Skeletal muscle satellite cell (primary cell): ENCODE measurements at regions not wholly inside any gene's neighbourhood (a gene's known extent, or its start where the extent isn't known, plus 50 kb on each side); places are given as distances from the start of the nearest gene placed in this dataset.
"Not testable (repeated sequence)": the region's sequence is repeated elsewhere in the genome, so short reads cannot be mapped to it uniquely, and the experiment has no call there.

Experiments used
- H3K27me3 ChIP-seq: 2 replicates; pipeline ENCODE4 v1.7.0; 2013; ENCODE audit warnings: low read length; ENCODE audit not compliant: control insufficient read depth, insufficient read depth
- H3K36me3 ChIP-seq: 2 replicates; pipeline ENCODE4 v1.7.0; 2013; ENCODE audit warnings: mild to moderate bottlenecking, control low read depth, low read length; ENCODE audit not compliant: insufficient read depth
- H3K4me1 ChIP-seq: 2 replicates; pipeline ENCODE4 v1.7.0; 2013; ENCODE audit warnings: low read length; ENCODE audit not compliant: control insufficient read depth, insufficient read depth
- H3K4me2 ChIP-seq: 2 replicates; pipeline ENCODE4 v1.7.0; 2013; ENCODE audit warnings: mild to moderate bottlenecking, low read length
- H3K4me3 ChIP-seq: 2 replicates; pipeline ENCODE4 v1.7.0; 2013; ENCODE audit warnings: low read length
- H3K9ac ChIP-seq: 2 replicates; pipeline ENCODE4 v1.7.0; 2013; ENCODE audit warnings: mild to moderate bottlenecking, low read depth, low read length, moderate library complexity
- H3K9me3 ChIP-seq: replicated peaks from 2 replicates; pipeline ENCODE4 v1.7.0; 2013; ENCODE audit warnings: mild to moderate bottlenecking, control low read depth, low read length

DNA sequence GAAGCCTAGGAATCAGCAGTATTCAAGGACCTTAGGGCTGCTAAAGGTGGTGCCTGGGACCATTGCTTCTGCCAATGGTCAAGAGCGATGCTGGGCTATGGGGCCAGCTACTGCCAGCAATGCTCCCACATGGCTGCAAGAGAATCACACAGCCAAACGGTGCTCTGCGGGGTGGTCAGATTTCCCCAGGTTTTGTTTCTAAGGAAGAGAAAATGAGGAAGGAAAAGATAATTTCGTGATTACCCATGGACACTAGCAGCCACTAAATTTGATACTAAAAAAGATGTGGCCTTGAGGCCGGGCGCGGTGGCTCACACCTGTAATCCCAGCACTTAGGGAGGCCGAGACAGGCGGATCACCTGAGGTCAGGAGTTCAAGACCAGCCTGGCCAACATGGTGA is 83.0 kb downstream of the LYZL2 start:
- H3K27me3 ChIP-seq = peaks cover 20% of the 10 kb centered on the region
- H3K4me3 ChIP-seq = no peak overlapping the region
- H3K4me2 ChIP-seq = no peak overlapping the region
- H3K36me3 ChIP-seq = no peaks in the 10 kb centered on the region
- no peak overlapping the region for H3K9ac ChIP-seq
- no peaks in the 10 kb centered on the region for H3K4me1 ChIP-seq
- H3K9me3 ChIP-seq = no peaks in the 10 kb centered on the region

DNA sequence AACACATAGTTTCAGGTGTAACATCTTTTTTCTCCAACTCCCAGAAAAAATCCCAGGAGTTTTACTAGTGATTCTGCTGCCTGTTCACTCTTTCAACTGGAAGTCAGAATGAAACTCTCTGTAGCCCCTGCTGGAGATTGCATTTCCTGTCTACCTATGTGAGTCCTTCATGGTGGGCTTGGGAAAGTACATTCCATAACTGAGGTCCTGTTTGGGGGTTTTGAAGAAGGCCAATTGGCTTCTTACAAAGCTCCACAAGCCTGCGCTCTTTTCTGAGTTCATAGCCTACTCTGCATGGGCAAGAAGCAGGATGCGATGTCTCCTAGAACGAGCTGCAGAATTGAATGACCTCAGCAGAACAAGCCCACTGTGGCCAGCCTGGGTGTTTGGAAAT is 86.7 kb downstream of the LYZL2 start:
- Histone ChIP-seq H3K4me1 (no peaks in the 10 kb centered on the region), H3K36me3 (no peaks in the 10 kb centered on the region), H3K4me3 (no peak overlapping the region), H3K27me3 (peaks cover 38% of the 10 kb centered on the region), H3K9ac (no peak overlapping the region), H3K4me2 (no peak overlapping the region), H3K9me3 (no peaks in the 10 kb centered on the region)

DNA sequence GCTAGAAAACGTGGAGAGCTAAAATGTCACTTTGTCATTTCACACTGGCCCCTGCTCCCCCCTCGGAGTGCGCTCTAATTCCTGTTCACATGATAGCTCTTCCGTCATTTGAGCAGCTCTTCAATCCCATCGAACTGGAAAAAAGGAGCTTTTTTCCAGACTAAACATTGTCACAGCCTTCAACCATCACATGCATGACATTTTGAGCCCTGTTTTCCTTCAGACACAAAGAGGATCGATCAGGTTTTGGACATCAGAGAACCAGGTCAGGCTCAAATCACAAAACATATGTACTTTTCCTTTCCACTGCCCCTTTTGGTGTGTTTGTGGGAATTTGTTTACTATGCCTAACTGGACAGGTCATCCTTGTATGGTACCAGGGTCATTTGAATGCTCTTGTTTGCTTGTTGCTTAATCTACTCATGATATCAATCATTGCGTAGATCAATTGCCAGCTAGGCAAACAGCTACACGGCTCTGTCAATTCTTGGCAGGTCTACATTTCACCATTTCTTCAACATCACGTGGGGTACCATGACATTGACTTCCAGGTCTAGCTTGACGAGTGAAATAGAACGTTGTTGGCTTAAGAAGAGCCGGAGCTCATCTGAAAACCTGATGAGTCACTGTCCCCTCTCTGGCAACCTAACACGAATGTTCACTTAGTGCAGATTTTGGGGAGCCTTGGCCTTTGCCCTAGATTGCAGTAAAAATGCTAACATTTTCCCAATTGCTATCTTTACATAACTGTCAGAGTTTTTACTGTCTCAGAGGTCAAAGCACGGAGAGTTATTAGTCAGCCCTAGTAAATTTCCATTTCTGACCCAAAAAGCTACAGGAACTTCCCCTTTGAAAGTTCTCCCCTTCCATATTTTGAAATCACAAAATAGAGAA is 87.3 kb downstream of the LYZL2 start:
- no peak overlapping the region for H3K4me3 ChIP-seq
- H3K27me3 ChIP-seq = peaks cover 43% of the 10 kb centered on the region
- H3K9ac ChIP-seq = no peak overlapping the region
- no peak overlapping the region for H3K4me2 ChIP-seq
- no peaks in the 10 kb centered on the region for H3K4me1 ChIP-seq
- no peaks in the 10 kb centered on the region for H3K9me3 ChIP-seq
- no peaks in the 10 kb centered on the region for H3K36me3 ChIP-seq

DNA sequence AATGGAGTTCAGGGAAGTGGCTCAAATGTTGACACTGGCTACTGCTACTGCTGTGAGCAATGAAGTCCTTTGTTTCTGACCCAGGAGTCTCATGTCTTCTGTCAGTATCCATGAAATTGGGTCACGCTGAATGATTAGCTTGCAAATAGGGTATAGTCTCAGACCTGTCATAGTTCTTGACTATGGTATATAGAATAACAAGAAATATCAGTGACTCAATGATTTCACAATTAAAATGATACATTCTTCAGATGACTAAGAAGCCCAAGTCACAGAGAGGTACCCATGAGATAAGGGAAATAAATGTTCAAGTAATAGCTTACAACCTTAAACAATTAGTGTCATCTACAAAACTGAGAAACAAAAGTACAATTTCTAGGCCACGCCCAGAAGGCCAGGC is 89.3 kb downstream of the LYZL2 start:
- Histone ChIP-seq H3K36me3 (no peaks in the 10 kb centered on the region), H3K9me3 (no peaks in the 10 kb centered on the region), H3K27me3 (peaks cover 52% of the 10 kb centered on the region), H3K4me2 (no peak overlapping the region), H3K4me3 (no peak overlapping the region), H3K9ac (no peak overlapping the region), H3K4me1 (no peaks in the 10 kb centered on the region)

DNA sequence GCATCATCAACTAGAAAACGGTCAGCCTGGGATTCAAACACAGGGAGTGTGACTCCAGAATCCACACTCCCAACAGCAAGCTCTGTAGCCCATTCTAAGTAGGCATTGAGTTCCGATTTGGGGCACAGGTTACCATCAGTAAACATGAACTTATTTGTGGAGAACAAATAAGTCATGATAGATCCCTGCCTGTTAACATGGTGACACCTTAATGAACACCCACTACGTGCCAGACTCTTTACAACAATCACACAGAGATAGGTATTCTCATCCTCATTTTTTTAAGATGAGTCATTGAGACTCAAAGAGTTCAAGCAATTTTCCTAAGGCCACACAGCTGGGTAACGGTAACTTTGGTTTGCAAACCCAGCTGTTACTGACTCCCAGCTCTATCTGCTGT is 91.5 kb downstream of the LYZL2 start:
- Histone ChIP-seq H3K27me3 (peaks cover 54% of the 10 kb centered on the region), H3K4me1 (no peaks in the 10 kb centered on the region), H3K9ac (no peak overlapping the region), H3K4me2 (no peak overlapping the region), H3K4me3 (no peak overlapping the region), H3K9me3 (no peaks in the 10 kb centered on the region), H3K36me3 (no peaks in the 10 kb centered on the region)

DNA sequence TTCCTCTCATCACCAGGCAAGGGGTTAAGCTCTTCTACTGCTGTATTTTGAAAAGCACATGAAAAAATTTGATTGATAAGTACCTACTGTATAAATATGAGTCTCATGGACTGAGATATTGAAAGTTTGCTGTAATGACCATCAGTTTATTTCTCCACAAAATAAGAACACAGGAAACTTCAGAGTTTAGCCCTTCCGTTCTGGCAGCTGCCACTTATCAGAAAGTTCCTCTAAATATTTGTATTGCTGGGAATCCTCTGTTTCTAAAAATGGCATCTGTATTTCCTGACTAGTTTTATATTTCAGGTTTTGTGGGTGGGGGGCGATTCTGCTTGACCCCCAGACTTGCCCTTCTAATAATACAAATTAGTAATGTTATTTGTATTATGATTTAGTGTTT is 92.0 kb downstream of the LYZL2 start:
- Histone ChIP-seq H3K9ac (no peak overlapping the region), H3K27me3 (peaks cover 54% of the 10 kb centered on the region), H3K4me2 (no peak overlapping the region), H3K9me3 (no peaks in the 10 kb centered on the region), H3K4me3 (no peak overlapping the region), H3K4me1 (no peaks in the 10 kb centered on the region), H3K36me3 (no peaks in the 10 kb centered on the region)

DNA sequence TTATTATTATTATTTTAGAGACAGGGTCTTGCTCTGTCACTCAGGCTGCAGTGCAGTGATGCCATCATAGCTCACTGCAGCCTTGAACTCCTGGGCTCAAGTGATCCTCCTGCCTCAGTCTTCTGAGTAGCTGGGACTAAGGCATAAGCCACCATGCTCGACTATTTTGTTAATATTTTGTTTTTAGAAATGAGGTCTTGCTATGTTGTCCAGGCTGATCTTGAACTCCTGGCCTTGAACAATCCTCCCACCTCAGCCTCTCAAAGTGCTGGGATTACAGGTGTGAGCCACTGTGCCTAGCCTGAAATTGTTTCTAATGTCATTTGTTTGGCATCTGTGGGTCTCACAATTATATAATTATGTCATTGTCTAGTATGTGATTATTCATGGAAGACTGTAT is 92.4 kb downstream of the LYZL2 start:
- not testable (repeated sequence) for H3K4me2 ChIP-seq, H3K9me3 ChIP-seq, H3K4me3 ChIP-seq, H3K4me1 ChIP-seq, H3K36me3 ChIP-seq, H3K9ac ChIP-seq
- peaks cover 50% of the 10 kb centered on the region for H3K27me3 ChIP-seq

DNA sequence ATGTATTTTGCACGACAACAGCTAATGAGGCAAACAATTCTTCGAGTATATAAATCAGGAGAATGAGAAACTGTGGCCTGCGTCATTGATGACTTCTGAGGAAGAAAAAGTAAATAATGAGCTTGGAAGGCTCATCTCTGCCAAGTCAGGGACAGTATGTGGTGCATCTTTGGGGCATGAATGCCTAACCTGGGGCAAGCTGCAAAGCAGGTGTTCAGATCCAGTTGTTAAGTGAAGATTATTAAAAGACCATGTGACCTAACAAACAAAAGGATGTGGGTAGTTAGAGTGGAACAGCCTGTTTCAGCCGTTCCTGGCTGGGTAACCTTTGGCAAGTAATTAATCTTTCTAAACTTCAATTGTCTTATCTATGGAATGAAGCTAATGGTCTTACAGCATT is 93.0 kb downstream of the LYZL2 start:
- no peak overlapping the region for H3K4me3 ChIP-seq
- H3K9ac ChIP-seq = no peak overlapping the region
- no peaks in the 10 kb centered on the region for H3K9me3 ChIP-seq
- no peak overlapping the region for H3K4me2 ChIP-seq
- no peaks in the 10 kb centered on the region for H3K36me3 ChIP-seq
- H3K4me1 ChIP-seq = no peaks in the 10 kb centered on the region
- H3K27me3 ChIP-seq = peaks cover 44% of the 10 kb centered on the region

DNA sequence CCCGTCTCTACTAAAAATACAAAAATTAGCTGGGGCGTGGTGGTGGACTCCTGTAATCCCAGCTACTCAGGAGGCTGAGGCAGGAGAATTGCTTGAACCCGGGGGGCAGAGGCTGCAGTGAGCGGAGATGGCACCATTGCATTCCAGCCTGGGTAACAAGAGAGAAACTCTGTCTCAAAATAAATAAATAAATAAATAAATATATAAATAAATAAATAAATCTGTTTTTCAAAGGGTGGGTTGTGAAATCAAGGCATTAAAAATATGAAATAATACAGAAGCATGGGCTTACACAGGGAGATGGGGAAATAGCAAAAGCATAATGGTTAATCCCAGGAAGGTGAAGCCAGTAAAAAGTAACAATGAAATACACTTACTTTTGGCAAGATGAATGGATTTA is 93.9 kb downstream of the LYZL2 start:
- H3K4me3 ChIP-seq = no peak overlapping the region
- H3K27me3 ChIP-seq = peaks cover 41% of the 10 kb centered on the region
- H3K9ac ChIP-seq = no peak overlapping the region
- no peaks in the 10 kb centered on the region for H3K9me3 ChIP-seq
- no peaks in the 10 kb centered on the region for H3K4me1 ChIP-seq
- H3K4me2 ChIP-seq = no peak overlapping the region
- no peaks in the 10 kb centered on the region for H3K36me3 ChIP-seq

DNA sequence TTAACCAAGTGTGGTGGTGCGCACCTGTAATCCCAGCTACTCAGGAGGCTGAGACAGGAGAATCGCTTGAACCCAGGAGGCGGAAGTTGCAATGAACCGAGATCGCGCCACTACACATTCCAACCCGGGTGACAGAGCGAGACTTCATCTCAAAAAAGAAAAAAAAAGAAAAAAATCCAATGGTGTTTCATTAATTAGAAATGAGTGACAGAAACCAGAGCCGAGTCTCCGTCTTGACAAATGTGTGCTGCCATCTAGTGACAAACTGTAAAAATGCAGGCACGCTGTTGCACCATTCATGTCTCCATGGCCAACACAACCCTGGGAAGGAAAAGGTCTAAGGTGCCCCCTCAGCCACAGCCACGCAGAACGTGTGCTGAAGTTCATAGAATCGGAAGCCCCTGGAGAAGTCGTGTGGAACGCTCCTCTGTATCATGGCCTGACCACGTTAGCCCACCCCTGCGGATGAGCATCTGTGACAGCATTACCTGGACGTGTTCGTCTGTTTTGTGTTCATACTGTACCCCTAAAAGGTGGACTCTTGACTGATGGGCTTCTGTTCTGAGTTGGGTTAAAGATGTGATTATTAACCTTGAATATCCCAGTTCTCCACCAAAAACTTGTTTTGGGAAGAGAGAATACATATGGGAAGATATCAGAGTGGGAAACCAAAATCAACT is 94.9 kb downstream of the LYZL2 start:
- Histone ChIP-seq H3K4me2 (no peak overlapping the region), H3K9me3 (no peaks in the 10 kb centered on the region), H3K27me3 (peaks cover 35% of the 10 kb centered on the region), H3K4me3 (no peak overlapping the region), H3K36me3 (no peaks in the 10 kb centered on the region), H3K9ac (no peak overlapping the region), H3K4me1 (no peaks in the 10 kb centered on the region)

DNA sequence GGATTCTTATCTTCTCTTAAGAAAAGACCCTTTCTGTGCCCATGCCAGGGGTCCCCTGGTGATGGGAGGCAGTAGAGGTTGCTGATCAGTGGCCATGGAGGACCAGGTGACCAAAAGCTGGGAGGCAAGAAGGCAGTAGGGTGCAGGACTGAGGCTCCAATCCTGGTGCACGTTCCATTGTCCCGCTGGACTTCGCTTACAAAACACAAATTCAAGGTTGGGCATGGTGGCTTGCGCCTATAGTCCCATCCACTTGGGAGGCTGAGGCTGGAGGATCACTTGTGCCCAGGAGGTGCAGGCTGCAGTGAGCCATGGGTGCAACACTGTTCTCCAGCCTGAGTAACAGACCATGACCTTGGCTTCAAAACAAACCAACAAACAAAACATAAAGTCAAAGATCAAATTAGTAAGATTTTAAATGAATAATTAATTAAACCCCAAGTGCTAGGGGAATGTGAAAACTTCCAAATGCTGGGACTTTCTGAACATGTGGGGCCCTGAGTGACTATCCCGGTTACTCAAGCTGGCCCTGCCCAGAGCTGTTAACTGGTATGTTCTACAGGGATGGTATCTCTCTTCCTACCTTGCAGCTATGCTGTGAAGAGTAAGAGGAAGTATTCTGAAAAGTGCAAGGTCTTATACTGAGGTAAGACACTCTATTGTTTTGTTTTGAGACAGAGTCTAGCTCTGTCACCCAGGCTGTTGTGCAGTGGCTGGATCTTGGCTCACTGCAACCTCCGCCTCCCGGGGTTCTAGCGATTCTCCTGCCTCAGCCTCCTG is 97.6 kb downstream of the LYZL2 start:
- Histone ChIP-seq H3K9me3 (no peaks in the 10 kb centered on the region), H3K4me2 (no peak overlapping the region), H3K9ac (no peak overlapping the region), H3K4me3 (no peak overlapping the region), H3K4me1 (no peaks in the 10 kb centered on the region), H3K36me3 (no peaks in the 10 kb centered on the region), H3K27me3 (peaks cover 27% of the 10 kb centered on the region)
